HEK293T (cell line): ENCODE measurements at regions not wholly inside any gene's neighbourhood (a gene's known extent, or its start where the extent isn't known, plus 50 kb on each side); places are given as distances from the start of the nearest gene placed in this dataset.

Experiments used
- CTCF ChIA-PET: fragments of 350-600 bp; formaldehyde crosslinking; extraction: SDS; loops from one replicate; lab custom pipeline; 2021; ENCODE audit warnings: antibody characterized with exemption, inconsistent platforms; lab: Yijun Ruan, JAX
- POLR2A ChIA-PET: fragments of 350-600 bp; formaldehyde crosslinking; extraction: SDS; loops from one replicate; lab custom pipeline; 2020; ENCODE audit warnings: antibody characterized with exemption, inconsistent platforms; lab: Yijun Ruan, JAX
- DNase-seq: peaks from one replicate; pipeline ENCODE4 v3.0.0; 2012; ENCODE audit warnings: mixed read lengths; ENCODE audit errors: extremely low spot score
- ARNT ChIP-seq: fragments of 450-650 bp; IDR thresholded peaks from 2 replicates; pipeline ENCODE4 v1.6.1; 2017; ENCODE audit warnings: mild to moderate bottlenecking
- BHLHE40 ChIP-seq: fragments of 450-650 bp; IDR thresholded peaks from 2 replicates; pipeline ENCODE4 v1.6.1; 2016; ENCODE audit warnings: mild to moderate bottlenecking, moderate library complexity, borderline replicate concordance
- CTBP1 ChIP-seq: fragments of 450-650 bp; IDR thresholded peaks from 2 replicates; pipeline ENCODE4 v1.6.1; 2016; ENCODE audit warnings: borderline replicate concordance
- ELF4 ChIP-seq: fragments of 450-650 bp; IDR thresholded peaks from 2 replicates; pipeline ENCODE4 v1.6.1; 2017; ENCODE audit warnings: antibody characterized with exemption
- FOXA1 ChIP-seq: fragments of 450-650 bp; IDR thresholded peaks from 2 replicates; pipeline ENCODE4 v1.6.1; 2016; ENCODE audit warnings: mild to moderate bottlenecking
- FOXK2 ChIP-seq: fragments of 450-650 bp; IDR thresholded peaks from 2 replicates; pipeline ENCODE4 v1.6.1; 2016; ENCODE audit warnings: mild to moderate bottlenecking
- FOXM1 ChIP-seq: fragments of 450-650 bp; IDR thresholded peaks from 2 replicates; pipeline ENCODE4 v1.6.1; 2017; ENCODE audit warnings: mild to moderate bottlenecking, borderline replicate concordance
- HDGF ChIP-seq: fragments of 450-650 bp; IDR thresholded peaks from 2 replicates; pipeline ENCODE4 v1.6.1; 2017; ENCODE audit warnings: antibody characterized with exemption, borderline replicate concordance
- L3MBTL2 ChIP-seq: fragments of 450-650 bp; conservative IDR thresholded peaks from 2 replicates; pipeline ENCODE4 v1.6.1; 2016; ENCODE audit warnings: mild to moderate bottlenecking
- LEF1 ChIP-seq: fragments of 450-650 bp; IDR thresholded peaks from 2 replicates; pipeline ENCODE4 v1.6.1; 2017; ENCODE audit warnings: mild to moderate bottlenecking, borderline replicate concordance
- NFRKB ChIP-seq: fragments of 450-650 bp; IDR thresholded peaks from 2 replicates; pipeline ENCODE4 v1.6.1; 2016; ENCODE audit warnings: mild to moderate bottlenecking, moderate library complexity
- SP1 ChIP-seq: fragments of 450-650 bp; IDR thresholded peaks from 2 replicates; pipeline ENCODE4 v1.6.1; 2017
- SUZ12 ChIP-seq: fragments of 450-650 bp; IDR thresholded peaks from 2 replicates; pipeline ENCODE4 v1.6.1; 2016; ENCODE audit warnings: mild to moderate bottlenecking
- TARDBP ChIP-seq: fragments of 450-650 bp; IDR thresholded peaks from 2 replicates; pipeline ENCODE4 v1.6.1; 2016
- ZNF384 ChIP-seq: fragments of 450-650 bp; IDR thresholded peaks from 2 replicates; pipeline ENCODE4 v1.6.1; 2016
- TF ChIP-seq, protein P1 (sequence below): fragments of 450-650 bp; IDR thresholded peaks from 2 replicates; pipeline ENCODE4 v1.6.1; 2016

- POLR2A ChIA-PET: no interaction called here
- TF ChIP-seq FOXK2: no peak
- TF ChIP-seq SP1: no peak
- no peak for TF ChIP-seq ZNF384
- TF ChIP-seq BHLHE40: no peak
- no peak for TF ChIP-seq TARDBP
- no peak for TF ChIP-seq ELF4
- TF ChIP-seq, protein P1, sequence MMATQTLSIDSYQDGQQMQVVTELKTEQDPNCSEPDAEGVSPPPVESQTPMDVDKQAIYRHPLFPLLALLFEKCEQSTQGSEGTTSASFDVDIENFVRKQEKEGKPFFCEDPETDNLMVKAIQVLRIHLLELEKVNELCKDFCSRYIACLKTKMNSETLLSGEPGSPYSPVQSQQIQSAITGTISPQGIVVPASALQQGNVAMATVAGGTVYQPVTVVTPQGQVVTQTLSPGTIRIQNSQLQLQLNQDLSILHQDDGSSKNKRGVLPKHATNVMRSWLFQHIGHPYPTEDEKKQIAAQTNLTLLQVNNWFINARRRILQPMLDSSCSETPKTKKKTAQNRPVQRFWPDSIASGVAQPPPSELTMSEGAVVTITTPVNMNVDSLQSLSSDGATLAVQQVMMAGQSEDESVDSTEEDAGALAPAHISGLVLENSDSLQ: no peak
- no peak for TF ChIP-seq ARNT
- no peak for TF ChIP-seq HDGF
- no peak for TF ChIP-seq CTBP1
- no peak for TF ChIP-seq LEF1
- TF ChIP-seq L3MBTL2: no peak
- no peak for TF ChIP-seq SUZ12
- TF ChIP-seq NFRKB: no peak
- TF ChIP-seq FOXM1: no peak
- TF ChIP-seq FOXA1: no peak
- no peak for DNase-seq
- CTCF ChIA-PET: no interaction called here
Measured at GRCh38 chr5:74576941-74577456, 63.5 kb downstream of the ENC1 start.

- POLR2A ChIA-PET: no interaction called here
- no peak for DNase-seq
- CTCF ChIA-PET: interaction anchor here (1.0 kb wide), 1 partner anchor 9 kb away, joined by 4 read pairs; no protein-coding TSS in a partner anchor
- no peak for TF ChIP-seq HDGF
Measured at GRCh38 chr5:74575741-74576538, 64.6 kb downstream of the ENC1 start.

DNA sequence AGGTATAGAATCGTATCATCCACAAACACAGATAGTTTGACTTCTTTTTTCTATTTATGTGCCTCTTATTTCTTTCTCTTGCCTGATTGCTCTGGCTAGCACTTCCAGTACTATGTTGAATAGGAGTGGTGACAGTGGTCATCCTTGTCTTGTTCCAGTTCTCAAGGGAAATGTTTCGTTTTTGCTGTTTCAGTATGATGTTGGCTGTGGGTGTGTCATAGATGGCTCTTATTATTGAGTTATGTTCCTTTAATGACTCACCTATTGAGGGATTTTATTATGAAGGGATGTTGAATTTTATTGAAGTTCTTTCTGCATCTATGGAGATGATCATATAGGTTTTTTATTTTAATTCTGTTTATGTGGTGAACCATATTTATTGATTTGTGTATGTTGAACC, 70.3 kb downstream of the ENC1 start:
- no peak for TF ChIP-seq SUZ12
- no peak for TF ChIP-seq NFRKB
- no peak for TF ChIP-seq SP1
- no peak for TF ChIP-seq L3MBTL2
- TF ChIP-seq FOXK2: no peak
- no peak for TF ChIP-seq ARNT
- TF ChIP-seq FOXA1: no peak
- TF ChIP-seq TARDBP: no peak
- no peak for TF ChIP-seq ZNF384
- no peak for TF ChIP-seq FOXM1
- no peak for TF ChIP-seq ELF4
- TF ChIP-seq BHLHE40: no peak
- no peak for TF ChIP-seq HDGF
- TF ChIP-seq, protein P1: no peak
- no peak for DNase-seq
- CTCF ChIA-PET: no interaction called here
- POLR2A ChIA-PET: no interaction called here

- no peak for DNase-seq
- POLR2A ChIA-PET: no interaction called here
- TF ChIP-seq SP1: no peak
- TF ChIP-seq SUZ12: no peak
- TF ChIP-seq ZNF384: no peak
- no peak for TF ChIP-seq TARDBP
- no peak for TF ChIP-seq CTBP1
- no peak for TF ChIP-seq L3MBTL2
- TF ChIP-seq ARNT: no peak
- no peak for TF ChIP-seq FOXM1
- TF ChIP-seq NFRKB: no peak
- TF ChIP-seq FOXA1: no peak
- no peak for TF ChIP-seq HDGF
- CTCF ChIA-PET: interaction anchor here (1.2 kb wide), 2 partner anchors 8 to 10 kb away, joined by 3 to 4 read pairs; no protein-coding TSS in a partner anchor
Measured at GRCh38 chr5:74567411-74567995, 73.0 kb downstream of the ENC1 start.

DNA sequence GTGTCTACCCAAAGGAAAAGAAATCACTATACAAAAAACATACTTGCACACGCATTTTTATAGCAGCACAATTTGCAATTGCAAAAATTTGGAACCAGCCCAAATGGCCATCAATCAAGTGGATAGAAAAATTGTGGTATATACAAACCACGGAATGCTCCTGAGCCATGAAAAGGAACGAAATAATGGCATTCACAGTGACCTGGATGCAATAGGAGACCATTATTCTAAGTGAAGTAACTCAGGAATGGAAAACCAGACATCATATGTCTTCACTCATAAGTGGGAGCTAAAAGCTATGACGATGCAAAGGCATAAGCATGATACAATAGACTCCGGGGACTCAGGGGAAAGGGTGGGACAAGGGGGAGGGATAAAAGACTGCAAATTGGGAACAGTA, 78.4 kb downstream of the ENC1 start:
- no peak for DNase-seq
- CTCF ChIA-PET: no interaction called here

More for the DNA sequence above, 78.4 kb downstream of the ENC1 start:
- TF ChIP-seq L3MBTL2: no peak
- no peak for TF ChIP-seq LEF1
- TF ChIP-seq SP1: no peak
- TF ChIP-seq SUZ12: no peak
- TF ChIP-seq CTBP1: no peak
- no peak for TF ChIP-seq FOXA1
- TF ChIP-seq, protein P1: no peak
- no peak for TF ChIP-seq TARDBP
- no peak for TF ChIP-seq FOXK2
- TF ChIP-seq BHLHE40: no peak
- no peak for TF ChIP-seq FOXM1
- no peak for TF ChIP-seq HDGF
- POLR2A ChIA-PET: interaction anchor here (1.2 kb wide), 1 partner anchor 79 kb away, joined by 3 read pairs; the partner anchor contains the start of gene ENC1
